ENCODE measurements at regions not wholly inside any gene's neighbourhood (a gene's known extent, or its start where the extent isn't known, plus 50 kb on each side); places are given as distances from the start of the nearest gene placed in this dataset.

GRCh38 chr9:107738789-107739188 lies 249.2 kb upstream of the KLF4 start:
- DNase-seq, result no peak

- no peak for DNase-seq
These were observed 248.6 kb upstream of the KLF4 start for GRCh38 chr9:107737987-107738743.

DNA sequence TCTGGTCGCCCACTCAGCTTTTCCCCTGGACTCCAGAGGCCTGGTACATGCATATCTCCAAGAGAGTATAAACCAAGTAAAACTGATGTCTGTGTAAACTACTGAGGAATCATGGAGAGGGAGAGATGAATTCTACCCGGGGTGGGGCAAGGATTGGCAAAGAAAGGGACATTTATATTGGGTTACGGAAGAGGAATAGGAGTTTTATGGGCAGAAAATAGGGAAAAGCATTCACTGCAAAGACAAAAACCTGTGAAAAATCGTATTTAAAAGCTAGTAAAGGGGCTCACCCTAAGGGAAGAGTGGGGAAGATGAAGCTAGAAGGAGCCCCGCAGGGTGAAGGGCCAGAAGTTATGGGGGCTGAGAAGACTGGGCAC lies 248.0 kb upstream of the KLF4 start:
- no peak for DNase-seq

GRCh38 chr9:107735821-107736220 lies 246.3 kb upstream of the KLF4 start:
- DNase-seq, result no peak

DNA sequence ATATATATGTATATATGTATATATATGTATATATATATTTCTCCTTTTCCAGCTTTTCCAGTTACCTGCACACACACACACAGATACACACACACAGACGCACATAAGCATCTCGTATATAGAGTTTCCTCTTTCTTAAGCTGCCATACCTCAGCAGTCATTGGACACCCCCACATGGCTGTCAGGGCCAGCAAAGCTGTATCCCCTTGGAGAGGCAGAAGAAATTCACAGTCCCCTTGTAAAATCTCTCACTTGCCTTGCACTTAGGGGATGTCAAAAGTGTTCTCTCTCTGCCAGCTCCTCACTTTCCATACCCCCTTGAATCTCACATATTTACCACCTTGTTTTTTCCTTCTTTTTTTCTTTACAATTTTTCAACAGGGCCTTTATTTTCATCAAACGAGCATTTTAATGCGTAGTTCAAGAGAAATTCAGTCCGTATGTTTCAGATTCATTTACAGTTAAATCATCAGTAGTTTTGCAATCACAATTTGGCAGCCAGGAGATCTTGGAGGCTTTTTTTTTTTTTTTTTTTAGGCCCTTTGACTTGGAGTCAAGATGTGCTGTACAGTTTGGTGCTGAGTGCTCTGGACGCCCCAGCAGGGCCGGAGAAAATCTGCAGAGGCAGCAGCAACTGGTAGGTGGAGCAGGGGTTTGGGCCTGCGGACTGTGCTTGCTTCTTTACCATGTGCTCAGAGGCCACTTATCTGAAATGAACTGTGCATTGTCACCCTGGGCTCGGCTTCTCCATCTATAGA lies 244.9 kb upstream of the KLF4 start:
- DNase-seq, result no peak

GRCh38 chr9:107733523-107733894 lies 243.9 kb upstream of the KLF4 start:
- no peak for DNase-seq

- no peak for DNase-seq
These were observed 243.4 kb upstream of the KLF4 start for GRCh38 chr9:107732781-107733522.

- no peak for DNase-seq
These were observed 241.7 kb upstream of the KLF4 start for GRCh38 chr9:107731115-107731762.

DNA sequence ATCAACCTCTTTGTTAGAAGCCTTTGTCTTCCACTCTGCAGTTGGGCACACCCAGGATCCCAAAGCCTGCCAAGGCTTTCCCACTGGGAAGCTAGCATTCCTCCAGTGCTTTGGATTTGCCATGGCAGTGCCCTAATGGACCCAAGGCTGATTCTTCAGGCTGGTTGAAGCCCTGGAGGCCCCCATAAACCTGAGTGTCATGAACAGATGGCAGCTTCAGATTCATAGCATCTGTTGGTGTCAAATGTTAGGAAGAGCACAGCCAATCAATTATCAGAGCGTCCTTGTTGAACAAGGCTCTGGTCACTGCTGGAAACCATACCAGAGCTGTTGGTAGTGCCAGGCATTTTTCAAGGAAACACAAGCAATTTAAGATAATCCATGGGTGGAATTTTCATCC lies 241.1 kb upstream of the KLF4 start:
- DNase-seq, result no peak

- DNase-seq, result no peak
These were observed 237.7 kb upstream of the KLF4 start for GRCh38 chr9:107727086-107727780.

DNA sequence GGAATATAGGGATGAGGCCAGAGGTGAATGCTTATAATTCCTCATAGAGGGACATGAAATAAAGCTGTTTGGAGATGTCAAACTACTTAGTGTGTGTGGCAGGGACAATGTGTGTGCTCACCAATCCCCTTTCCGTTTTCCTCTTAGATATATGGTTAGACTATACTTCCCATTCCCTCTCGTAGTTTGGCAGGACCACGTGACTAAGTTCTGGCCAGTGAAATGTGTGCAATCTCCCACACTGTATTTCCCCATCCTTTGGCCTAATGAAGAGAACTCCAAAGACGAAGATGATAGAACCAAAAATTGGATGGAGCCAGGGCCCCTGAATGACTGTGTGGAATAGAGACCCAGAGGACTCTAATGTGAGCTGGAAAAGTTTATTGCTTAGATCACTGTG lies 233.4 kb upstream of the KLF4 start:
- DNase-seq, result no peak

- DNase-seq, result no peak
These were observed 232.2 kb upstream of the KLF4 start for GRCh38 chr9:107721705-107722245.

GRCh38 chr9:107720501-107720900 lies 230.9 kb upstream of the KLF4 start:
- no peak for DNase-seq

DNA sequence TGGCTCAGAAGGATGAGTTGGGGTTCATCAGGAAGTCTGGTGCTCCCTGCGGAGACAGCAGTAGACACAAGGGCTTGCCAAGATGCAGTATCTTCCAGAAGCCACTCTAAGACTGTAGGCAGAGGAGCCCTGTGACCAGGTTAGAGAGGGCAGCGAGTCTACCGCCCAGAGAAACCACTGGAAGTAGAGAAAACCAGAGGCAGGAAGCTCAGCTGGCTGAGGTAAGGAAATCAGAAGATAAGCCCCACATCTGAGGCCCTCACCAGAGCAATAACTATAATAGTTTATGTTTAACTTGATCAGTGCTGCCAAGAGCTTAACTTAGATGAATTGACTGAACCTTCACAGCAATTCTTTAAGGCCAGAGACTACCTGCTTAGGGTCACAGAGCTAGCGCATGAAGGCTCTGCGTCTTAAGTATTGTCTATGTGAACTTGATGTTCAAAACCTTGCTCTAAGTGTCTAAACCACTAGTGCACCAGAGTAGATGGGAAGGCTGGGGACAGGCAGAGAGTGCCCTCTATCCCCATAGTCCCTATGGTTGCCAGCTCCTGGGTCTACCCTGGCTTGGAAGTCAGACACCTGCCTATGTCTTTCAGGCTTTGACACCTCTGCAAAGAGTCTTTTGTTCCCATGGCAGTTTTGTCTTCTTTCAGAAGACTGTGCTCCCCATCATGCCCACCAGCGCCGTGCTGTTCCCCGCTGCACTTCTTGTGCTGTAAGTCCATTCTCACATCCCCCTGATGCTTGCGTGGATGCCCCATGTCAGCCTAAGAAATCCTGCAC lies 228.2 kb upstream of the KLF4 start:
- no peak for DNase-seq

GRCh38 chr9:107715740-107716139 lies 226.2 kb upstream of the KLF4 start:
- no peak for DNase-seq

- no peak for DNase-seq
These were observed 223.9 kb upstream of the KLF4 start for GRCh38 chr9:107713470-107713869.

- DNase-seq, result no peak
These were observed 222.8 kb upstream of the KLF4 start for GRCh38 chr9:107712390-107712789.

DNA sequence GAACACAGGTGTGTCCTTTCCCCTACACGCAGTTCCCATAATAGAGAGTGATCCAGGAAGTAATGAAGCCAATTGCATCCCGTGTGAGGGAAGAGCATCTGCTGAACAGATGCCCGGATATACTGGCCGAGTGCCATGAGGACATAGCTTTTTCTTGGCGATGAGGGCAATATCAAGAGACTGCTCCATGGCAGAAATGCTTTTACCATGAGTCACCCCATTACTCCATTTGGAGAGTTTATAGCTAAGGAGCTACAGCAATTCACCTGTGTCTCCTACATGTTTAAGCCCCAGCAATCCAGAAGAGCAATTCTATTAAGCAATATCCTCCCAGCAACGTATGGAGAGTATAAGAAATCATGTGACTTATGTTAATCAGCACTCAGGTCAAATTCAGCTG lies 222.0 kb upstream of the KLF4 start:
- DNase-seq, result no peak

DNA sequence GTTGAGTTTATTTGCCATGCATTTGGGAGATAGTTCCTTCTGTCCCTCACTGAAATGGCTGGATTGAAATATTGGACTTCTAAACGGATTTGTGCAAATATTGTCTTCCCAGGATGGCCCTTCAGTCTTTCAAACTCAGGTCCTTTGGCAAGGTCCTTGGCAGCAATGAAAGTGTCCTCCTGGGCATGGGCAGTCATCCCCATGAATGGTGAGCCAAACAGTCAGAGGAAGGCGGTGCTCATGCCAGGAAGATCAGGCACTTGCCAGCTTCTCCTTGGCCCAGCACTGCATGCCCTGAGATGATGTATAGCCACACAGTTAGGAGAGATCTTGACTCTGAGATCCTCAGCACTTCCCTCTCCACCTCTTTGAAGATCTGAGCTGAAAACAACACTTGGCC lies 221.4 kb upstream of the KLF4 start:
- DNase-seq, result no peak

- DNase-seq, result no peak
These were observed 221.0 kb upstream of the KLF4 start for GRCh38 chr9:107710546-107710945.

DNA sequence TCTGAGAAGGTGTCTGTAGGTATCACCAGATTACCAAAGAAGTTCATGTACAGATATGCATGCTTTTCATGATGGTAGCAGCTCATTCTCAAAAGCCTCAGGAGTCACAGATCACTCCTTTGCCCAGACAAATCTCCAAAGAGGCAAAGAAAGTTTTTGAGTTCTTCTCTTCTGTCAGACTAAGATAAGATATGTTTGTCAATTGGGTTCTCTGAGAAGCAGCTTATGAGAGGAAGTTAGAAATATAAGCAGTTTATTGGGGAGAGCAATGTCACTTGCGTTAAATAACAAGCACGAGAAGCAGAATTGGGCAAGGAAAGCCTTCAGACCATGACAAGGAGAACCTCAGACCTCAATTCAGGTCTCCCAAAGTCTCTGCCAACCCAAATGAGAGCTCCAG lies 219.2 kb upstream of the KLF4 start:
- DNase-seq, result no peak
